ENCODE measurements at regions not wholly inside any gene's neighbourhood (a gene's known extent, or its start where the extent isn't known, plus 50 kb on each side); places are given as distances from the start of the nearest gene placed in this dataset.

- no peak for ATAC-seq
- intact Hi-C loops (cut with micrococcal nuclease; ENCODE audit: unreplicated experiment): no loop called here
- FAIRE-seq: no peak
These were observed 410.7 kb downstream of the CENPC start for GRCh38 chr4:67134616-67135015.

More at GRCh38 chr4:67134616-67135015, 410.7 kb downstream of the CENPC start:
- POLR2A ChIA-PET: no interaction called here
- TF ChIP-seq ZNF629 (CRISPR knock-in tag; conservative IDR thresholded peaks at IDR 0.05) (no peak), AHDC1 (CRISPR knock-in tag; IDR thresholded peaks at IDR 0.05; ENCODE audit: borderline replicate concordance) (no peak), ASH2L (IDR thresholded peaks at IDR 0.05; ENCODE audit: insufficient read length, low read depth, low read length) (no peak), HNRNPL (IDR thresholded peaks at IDR 0.05; ENCODE audit: low read depth, low read length) (no peak)
- in situ Hi-C loops (cut with HindIII; ENCODE audit: extremely low pct_ligation_motif_present, low pct_unique_long_range_greater_than_20kb): no loop called here
- H3K9ac ChIP-seq (ENCODE audit: insufficient read depth, low read depth, low read length): no peak overlapping the region
- H3K27me3 ChIP-seq (ENCODE audit: control insufficient read depth in 1 of 2, insufficient read depth in 2 of 2, low read length in 2 of 2): no peaks in the 10 kb centered on the region
- no peak overlapping the region for H3K4me3 ChIP-seq (replicated peaks in 1 of 3; ENCODE audit: insufficient read depth in 1 of 3, low read depth in 2 of 3, low read length in 3 of 3)
- H3K79me2 ChIP-seq (ENCODE audit: insufficient read depth, low read length): no peaks in the 10 kb centered on the region
- H3K36me3 ChIP-seq (replicated peaks in 1 of 2; ENCODE audit: control insufficient read depth in 1 of 2, insufficient read depth in 2 of 2, low read length in 2 of 2): no peaks in the 10 kb centered on the region
- no peak for DNase-seq (ENCODE audit: low spot score)
- WGBS (ENCODE audit: low lambda C conversion rate): under 1% methylated on average over 4 of the region's 4 CpGs
- no peaks in the 10 kb centered on the region for H4K20me1 ChIP-seq (ENCODE audit: insufficient read depth, low read length)
- no TSS peak for BruUV-seq (replicated peaks)
- no peak overlapping the region for H3K4me2 ChIP-seq (ENCODE audit: low read depth, low read length)
- H2AFZ ChIP-seq (ENCODE audit: low read length): no peak overlapping the region
- no peaks in the 10 kb centered on the region for H3K4me1 ChIP-seq (ENCODE audit: insufficient read depth, low read length)
- no peaks in the 10 kb centered on the region for H3K9me3 ChIP-seq (ENCODE audit: low read length)
- CTCF ChIA-PET (ENCODE audit: low intra/inter-chr PET ratio, low total read pairs): no interaction called here
- no peak overlapping the region for H3K27ac ChIP-seq (ENCODE audit: extremely low read length, insufficient read depth, low read length)

Data from HepG2 (cell line).